ENCODE measurements at regions not wholly inside any gene's neighbourhood (a gene's known extent, or its start where the extent isn't known, plus 50 kb on each side); places are given as distances from the start of the nearest gene placed in this dataset.

DNA sequence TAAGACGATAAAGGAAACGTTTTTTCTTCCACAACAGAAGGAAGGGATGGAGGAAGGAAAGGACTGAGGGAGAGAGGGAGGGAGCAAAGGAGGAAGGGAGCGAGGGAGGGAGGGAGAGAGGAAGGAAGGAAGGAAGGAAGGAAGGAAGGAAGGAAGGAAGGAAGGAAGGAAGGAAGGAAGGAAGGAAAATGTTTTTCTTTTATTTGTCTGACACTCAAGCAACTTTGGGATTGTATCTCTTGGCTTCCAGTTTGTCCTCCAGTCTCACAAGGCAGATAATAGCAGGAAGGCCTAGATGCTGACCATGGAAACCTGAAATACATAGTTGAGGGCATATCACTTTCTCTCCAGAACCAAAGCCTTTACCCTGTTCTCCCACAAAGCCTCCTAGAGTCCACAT lies 226.7 kb downstream of the ZNF674 start:
- H3K4me3 Mint-ChIP-seq = no peak overlapping the region
- no peaks in the 10 kb centered on the region for H3K4me1 ChIP-seq (ENCODE audit: control insufficient read depth in 1 of 2, insufficient read depth in 2 of 2, low read length in 2 of 2)
- H3K27ac ChIP-seq (ENCODE audit: low read depth in 1 of 2, low read length in 2 of 2) = no peak overlapping the region
- H3K4me3 ChIP-seq (replicated peaks in 1 of 3; ENCODE audit: low read depth in 2 of 3, low read length in 3 of 3) = no peak overlapping the region
- H4K20me1 ChIP-seq (ENCODE audit: insufficient read depth, low read length) = no peaks in the 10 kb centered on the region
- no peak overlapping the region for H2AFZ ChIP-seq (ENCODE audit: insufficient read depth, low read depth, low read length, poor library complexity, severe bottlenecking)
- H3K27me3 ChIP-seq (ENCODE audit: control insufficient read depth in 2 of 2, insufficient read depth in 2 of 2, low read length in 2 of 2) = no peaks in the 10 kb centered on the region
- H3K9me3 ChIP-seq (replicated peaks in 1 of 2; ENCODE audit: control insufficient read depth in 1 of 2, insufficient read depth in 1 of 2, low read length in 2 of 2) = no peaks in the 10 kb centered on the region
- no peak overlapping the region for H3K4me2 ChIP-seq (replicated peaks; ENCODE audit: extremely low read depth, low read length, poor library complexity, severe bottlenecking)
- WGBS (ENCODE audit: insufficient coverage) = no CpG with 5 or more reads among the region's 3 CpGs
- H3K9me3 Mint-ChIP-seq = peaks cover 0 to 10% (median 0%) of the 10 kb centered on the region in 7 donors
- H3K9ac ChIP-seq (ENCODE audit: insufficient read depth, low read length, poor library complexity, severe bottlenecking) = no peak overlapping the region
- H3K36me3 ChIP-seq (replicated peaks in 1 of 2; ENCODE audit: control insufficient read depth in 1 of 2, insufficient read depth in 2 of 2, low read length in 2 of 2) = no peaks in the 10 kb centered on the region
- H3K79me2 ChIP-seq (ENCODE audit: insufficient read depth, low read length) = no peaks in the 10 kb centered on the region
- no peaks in the 10 kb centered on the region for H3K4me1 Mint-ChIP-seq
- H3K27me3 Mint-ChIP-seq (ENCODE audit: low read depth in 3 of 3) = peaks cover 0 to 4% (median 0%) of the 10 kb centered on the region in 3 donors
- no peak for TF ChIP-seq CTCF (IDR thresholded peaks at IDR 0.05)
- no peak overlapping the region for H3K27ac Mint-ChIP-seq
- intact Hi-C loops (cut with micrococcal nuclease) = no loop called here
- no peak for DNase-seq
- no peaks in the 10 kb centered on the region for H3K36me3 Mint-ChIP-seq

- no peaks in the 10 kb centered on the region for H3K4me1 Mint-ChIP-seq
- Histone ChIP-seq H3K27ac (ENCODE audit: low read depth in 1 of 2, low read length in 2 of 2) (no peak overlapping the region), H3K79me2 (ENCODE audit: insufficient read depth, low read length) (no peaks in the 10 kb centered on the region), H3K36me3 (replicated peaks in 1 of 2; ENCODE audit: control insufficient read depth in 1 of 2, insufficient read depth in 2 of 2, low read length in 2 of 2) (no peaks in the 10 kb centered on the region), H3K4me1 (ENCODE audit: control insufficient read depth in 1 of 2, insufficient read depth in 2 of 2, low read length in 2 of 2) (no peaks in the 10 kb centered on the region), H3K9me3 (replicated peaks in 1 of 2; ENCODE audit: control insufficient read depth in 1 of 2, insufficient read depth in 1 of 2, low read length in 2 of 2) (no peaks in the 10 kb centered on the region), H3K27me3 (ENCODE audit: control insufficient read depth in 2 of 2, insufficient read depth in 2 of 2, low read length in 2 of 2) (no peaks in the 10 kb centered on the region), H3K4me3 (replicated peaks in 1 of 3; ENCODE audit: low read depth in 2 of 3, low read length in 3 of 3) (no peak overlapping the region), H2AFZ (ENCODE audit: insufficient read depth, low read depth, low read length, poor library complexity, severe bottlenecking) (no peak overlapping the region), H3K4me2 (replicated peaks; ENCODE audit: extremely low read depth, low read length, poor library complexity, severe bottlenecking) (no peak overlapping the region), H4K20me1 (ENCODE audit: insufficient read depth, low read length) (no peaks in the 10 kb centered on the region), H3K9ac (ENCODE audit: insufficient read depth, low read length, poor library complexity, severe bottlenecking) (no peak overlapping the region)
- peaks cover 0 to 10% (median 0%) of the 10 kb centered on the region in 7 donors for H3K9me3 Mint-ChIP-seq
- no peaks in the 10 kb centered on the region for H3K36me3 Mint-ChIP-seq
- no peak for DNase-seq
- no peak overlapping the region for H3K27ac Mint-ChIP-seq
- H3K27me3 Mint-ChIP-seq (ENCODE audit: low read depth in 3 of 3) = peaks cover 0 to 3% (median 0%) of the 10 kb centered on the region in 3 donors
- no peak overlapping the region for H3K4me3 Mint-ChIP-seq
- WGBS (ENCODE audit: insufficient coverage) = 100% methylated on average over 1 of the region's 1 CpG
- no peak for TF ChIP-seq CTCF (IDR thresholded peaks at IDR 0.05)
- intact Hi-C loops (cut with micrococcal nuclease) = no loop called here
These were observed 228.1 kb downstream of the ZNF674 start for GRCh38 chrX:46317163-46317562.
